HCT116 (cell line): ENCODE measurements at regions not wholly inside any gene's neighbourhood (a gene's known extent, or its start where the extent isn't known, plus 50 kb on each side); places are given as distances from the start of the nearest gene placed in this dataset.

Experiments
- ATAC-seq: fragments of 200-7000 bp; cut with Tn5 transposase; 2 replicates; pipeline ENCODE4 v1.9.1; 2020; ENCODE audit warnings: mild to moderate bottlenecking, moderate library complexity
- BruUV-seq: library from RNA; stranded (reverse); fragments of 400-500 nt; replicated peaks from 2 replicates; lab custom pipeline; 2021; lab: Mats Ljungman, UMichigan
- CTCF ChIA-PET: fragments of 300-600 bp; sonication (Branson Sonifier 250); formaldehyde crosslinking; loops from one replicate; lab custom pipeline; 2021; ENCODE audit warnings: antibody characterized with exemption; lab: Charles Lee
- POLR2A ChIA-PET: fragments of 300-600, 350-600 bp; sonication (Branson Sonifier 250); formaldehyde crosslinking; loops from one replicate; lab custom pipeline; 2021; ENCODE audit warnings: antibody characterized with exemption; lab: Charles Lee
- RAD21 ChIA-PET, 2 experiments: fragments of 300-600 bp; sonication (Branson Sonifier 250); formaldehyde crosslinking; loops; one replicate each; lab custom pipeline; 2023; ENCODE audit warnings: low total read pairs in 2 of 2; ENCODE audit not compliant: uncharacterized antibody in 2 of 2, unreplicated experiment in 2 of 2, low non-redundant PET in 1 of 2; lab: Charles Lee
- DNase-seq: peaks from one replicate; pipeline ENCODE4 v3.0.0-alpha.2; 2010; ENCODE audit warnings: low read depth, low spot score
- H2AFZ ChIP-seq: fragments of 200-600 bp; shearing (Covaris generic), sonication (generic); 2 replicates; pipeline ENCODE4 v1.6.1; 2017; ENCODE audit warnings: low read depth, mixed run types, mixed read lengths, antibody characterized with exemption, low read length; ENCODE audit not compliant: poor library complexity, severe bottlenecking
- H3K27ac ChIP-seq: 2 replicates; pipeline ENCODE4 v1.5.1; 2012; ENCODE audit warnings: low read depth, low read length
- H3K27me3 ChIP-seq: fragments of 200-600 bp; sonication (generic); 2 replicates; pipeline ENCODE4 v1.6.1; 2016; ENCODE audit warnings: mixed run types, low read length, mixed read lengths; ENCODE audit not compliant: insufficient read depth
- H3K36me3 ChIP-seq, 2 experiments: fragments of 200-500 bp in 1 of 2; fragments of 200-600 bp in 1 of 2; sonication (Bioruptor generic) in 1 of 2; sonication (generic) in 1 of 2; 2 replicates each; pipeline versions ENCODE4 v1.5.1 to v1.6.1; 2014 to 2016; ENCODE audit warnings: low read length in 2 of 2, inconsistent platforms in 1 of 2, mixed read lengths in 1 of 2, mixed run types in 1 of 2; ENCODE audit not compliant: insufficient read depth in 2 of 2, control insufficient read depth in 1 of 2
- H3K4me1 ChIP-seq, 2 experiments: fragments of 200-600 bp in 1 of 2; sonication (generic) in 1 of 2; 2 replicates each; pipeline versions ENCODE4 v1.5.1 to v1.6.1; 2012 to 2017; ENCODE audit warnings: low read length in 2 of 2, inconsistent platforms in 1 of 2, mild to moderate bottlenecking in 1 of 2, mixed read lengths in 1 of 2, mixed run types in 1 of 2, moderate library complexity in 1 of 2; ENCODE audit not compliant: insufficient read depth in 2 of 2, control insufficient read depth in 1 of 2
- H3K4me2 ChIP-seq: fragments of 200-600 bp; sonication (generic); 2 replicates; pipeline ENCODE4 v1.6.1; 2017; ENCODE audit warnings: mixed run types, low read length, mixed read lengths
- H3K4me3 ChIP-seq, 2 experiments: fragments of 200-600 bp in 1 of 2; sonication (generic) in 1 of 2; replicated peaks in 1 of 2; 2 replicates each; pipeline ENCODE4 v1.5.1; 2011 to 2016; ENCODE audit warnings: low read length in 2 of 2, control low read depth in 1 of 2, low read depth in 1 of 2, mild to moderate bottlenecking in 1 of 2, mixed read lengths in 1 of 2, mixed run types in 1 of 2
- H3K79me2 ChIP-seq: fragments of 200-600 bp; sonication (generic); 2 replicates; pipeline ENCODE4 v1.6.1; 2017; ENCODE audit warnings: mild to moderate bottlenecking, mixed run types, low read length, moderate library complexity, mixed read lengths; ENCODE audit not compliant: insufficient read depth
- H3K9ac ChIP-seq: fragments of 200-600 bp; sonication (generic); 2 replicates; pipeline ENCODE4 v1.6.1; 2016; ENCODE audit warnings: low read length, mixed read lengths
- H3K9me2 ChIP-seq: fragments of 200-600 bp; sonication (generic), shearing (Covaris generic); 2 replicates; pipeline ENCODE4 v1.6.1; 2017; ENCODE audit warnings: mixed run types, mild to moderate bottlenecking, moderate library complexity; ENCODE audit not compliant: insufficient read depth
- H3K9me3 ChIP-seq, 2 experiments: fragments of 200-500 bp in 1 of 2; fragments of 200-600 bp in 1 of 2; sonication (Bioruptor generic) in 1 of 2; sonication (generic) in 1 of 2; 2 replicates each; pipeline ENCODE4 v1.6.1; 2014 to 2017; ENCODE audit warnings: low read length in 2 of 2, mixed read lengths in 2 of 2, inconsistent platforms in 1 of 2, low read depth in 1 of 2, mild to moderate bottlenecking in 1 of 2, mixed run types in 1 of 2, moderate library complexity in 1 of 2; ENCODE audit not compliant: control insufficient read depth in 1 of 2, insufficient read depth in 1 of 2
- H4K20me1 ChIP-seq: fragments of 200-600 bp; sonication (generic), shearing (Covaris generic); 2 replicates; pipeline ENCODE4 v1.6.1; 2017; ENCODE audit warnings: mixed run types, mild to moderate bottlenecking, moderate library complexity; ENCODE audit not compliant: insufficient read depth
- CBX3 ChIP-seq: IDR thresholded peaks from 2 replicates; pipeline ENCODE4 v1.6.1; 2012; ENCODE audit warnings: low read depth
- ELF1 ChIP-seq: IDR thresholded peaks from 2 replicates; pipeline ENCODE4 v1.6.1; 2012; ENCODE audit warnings: low read depth, borderline replicate concordance
- EZH2 ChIP-seq: fragments of 200-600 bp; sonication (generic); IDR thresholded peaks from 2 replicates; pipeline ENCODE4 v1.6.1; 2017; ENCODE audit warnings: antibody characterized with exemption, mixed run types
- EZH2phosphoT487 ChIP-seq: fragments of 200-600 bp; IDR thresholded peaks from 2 replicates; pipeline ENCODE4 v1.6.1; 2018; ENCODE audit warnings: antibody characterized with exemption, borderline replicate concordance
- FOSL1 ChIP-seq: IDR thresholded peaks from 2 replicates; pipeline ENCODE4 v1.6.1; 2012; ENCODE audit warnings: low read depth
- REST ChIP-seq: IDR thresholded peaks from 2 replicates; pipeline ENCODE4 v1.6.1; 2012; ENCODE audit warnings: low read depth
- SIN3A ChIP-seq: IDR thresholded peaks from 2 replicates; pipeline ENCODE4 v1.6.1; 2012; ENCODE audit warnings: low read depth
- SRF ChIP-seq: IDR thresholded peaks from 2 replicates; pipeline ENCODE4 v1.6.1; 2012; ENCODE audit warnings: low read depth
- TCF7L2 ChIP-seq: IDR thresholded peaks from 2 replicates; pipeline ENCODE4 v1.7.0; 2011; ENCODE audit warnings: borderline replicate concordance, inconsistent platforms; ENCODE audit not compliant: insufficient read depth, insufficient read length; ENCODE audit errors: extremely low read depth
- YY1 ChIP-seq: IDR thresholded peaks from 2 replicates; pipeline ENCODE4 v1.6.1; 2011; ENCODE audit warnings: low read length, low read depth, moderate library complexity, mild to moderate bottlenecking; ENCODE audit not compliant: insufficient replicate concordance; ENCODE audit errors: extremely low read depth
- ZFX ChIP-seq: fragments of 450-650 bp; IDR thresholded peaks from 2 replicates; pipeline ENCODE4 v1.6.1; 2017
- ZNF274 ChIP-seq: fragments of 200-500 bp; sonication (Bioruptor generic); IDR thresholded peaks from 2 replicates; pipeline ENCODE4 v1.6.1; 2014; ENCODE audit warnings: mild to moderate bottlenecking, low read depth, low read length, inconsistent platforms
- intact Hi-C: fragments of 100-400 bp; cut with micrococcal nuclease; formaldehyde crosslinking; loops from 2 replicates; pipeline ENCODE4 v1.10.0; 2022

GRCh38 chr5:170441393-170441784 lies 52.2 kb upstream of the KCNMB1 start (continued):
- no peak for TF ChIP-seq ZNF274
- no peak for TF ChIP-seq EZH2phosphoT487

DNA sequence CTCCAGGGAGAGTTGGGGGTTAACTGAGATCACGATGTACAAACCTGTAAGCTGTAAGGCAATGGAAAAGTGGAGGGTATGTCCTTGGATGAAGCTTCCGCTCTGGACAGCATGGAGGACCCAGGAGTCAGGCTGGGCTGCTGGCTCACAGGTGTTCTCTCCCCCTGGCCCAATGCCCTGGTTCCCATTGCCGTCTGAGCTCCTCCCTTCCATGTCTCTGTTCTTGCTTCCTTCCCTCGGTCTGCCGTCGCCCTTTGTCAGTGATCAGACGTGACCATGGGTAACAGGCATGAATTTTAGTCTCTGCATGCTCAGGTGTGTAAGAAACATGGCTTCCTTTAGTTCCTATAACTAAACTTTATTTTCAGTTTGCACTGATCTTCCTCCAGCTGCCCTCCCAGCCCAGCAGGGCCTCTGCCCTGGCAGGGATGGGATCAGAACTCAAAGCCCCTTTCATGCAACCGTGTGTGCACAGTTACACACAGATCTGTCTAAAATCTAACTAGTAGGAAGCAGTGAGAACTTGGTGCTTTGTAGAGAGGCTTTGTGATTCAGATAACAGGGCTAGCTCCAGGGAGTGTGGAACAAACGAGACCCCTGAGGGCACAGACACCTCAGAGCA lies 51.7 kb upstream of the KCNMB1 start:
- Histone ChIP-seq H3K4me1 (no peaks in the 10 kb centered on the region), H3K36me3 (no peaks in the 10 kb centered on the region), H3K9ac (no peak overlapping the region), H2AFZ (no peak overlapping the region), H3K27me3 (no peaks in the 10 kb centered on the region), H3K27ac (no peak overlapping the region), H3K4me3 (no peak overlapping the region), H4K20me1 (no peaks in the 10 kb centered on the region), H3K4me2 (no peak overlapping the region), H3K79me2 (no peaks in the 10 kb centered on the region), H3K9me3 (no peaks in the 10 kb centered on the region), H3K9me2 (no peaks in the 10 kb centered on the region)
- DNase-seq (no peak), ATAC-seq (no peak)
- ChIA-PET RAD21 (no interaction called here), POLR2A (no interaction called here), CTCF (no interaction called here)
- intact Hi-C loops, result no loop called here
- TF ChIP-seq FOSL1 (no peak), SRF (no peak), ELF1 (no peak), EZH2phosphoT487 (no peak), EZH2 (no peak), SIN3A (no peak), TCF7L2 (no peak)
- no TSS peak for BruUV-seq

DNA sequence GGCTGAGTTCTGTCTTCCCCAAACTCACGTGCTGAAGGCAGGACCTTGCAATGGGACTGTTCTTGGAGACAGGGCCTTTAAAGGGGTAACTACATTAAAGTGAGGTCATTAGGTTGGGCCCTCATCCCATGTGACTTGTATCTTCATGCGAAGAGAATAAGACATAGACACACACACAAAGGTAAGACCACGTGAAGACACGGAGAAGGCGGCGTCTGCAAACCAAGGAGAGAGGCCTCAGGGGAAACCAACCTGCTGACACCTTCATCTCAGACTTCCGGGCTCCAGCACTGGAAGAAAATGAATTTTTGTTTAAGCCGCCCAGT lies 50.7 kb upstream of the KCNMB1 start:
- no peaks in the 10 kb centered on the region for H3K9me2 ChIP-seq
- no peak overlapping the region for H2AFZ ChIP-seq
- DNase-seq, result no peak
- no peak overlapping the region for H3K4me2 ChIP-seq
- no peaks in the 10 kb centered on the region for H4K20me1 ChIP-seq
- H3K79me2 ChIP-seq, result no peaks in the 10 kb centered on the region
- ChIA-PET RAD21 (no interaction called here), CTCF (no interaction called here), POLR2A (no interaction called here)
- ATAC-seq, result no peak
- H3K27ac ChIP-seq, result no peak overlapping the region
- intact Hi-C loops, result loop anchor here (5.0 kb wide), 1 partner anchor 352 kb away; no protein-coding TSS in a partner anchor
- H3K4me3 ChIP-seq, result no peak overlapping the region
- no peaks in the 10 kb centered on the region for H3K9me3 ChIP-seq
- BruUV-seq, result no TSS peak
- H3K27me3 ChIP-seq, result no peaks in the 10 kb centered on the region
- no peak overlapping the region for H3K9ac ChIP-seq
- H3K36me3 ChIP-seq, result no peaks in the 10 kb centered on the region
- no peaks in the 10 kb centered on the region for H3K4me1 ChIP-seq
- TF ChIP-seq REST (no peak), YY1 (no peak), ZFX (no peak), CBX3 (no peak), EZH2 (no peak)
